ENCODE measurements at regions not wholly inside any gene's neighbourhood (a gene's known extent, or its start where the extent isn't known, plus 50 kb on each side); places are given as distances from the start of the nearest gene placed in this dataset.

- no peak for TF ChIP-seq CTCF (IDR thresholded peaks at IDR 0.05 in 4 of 5, conservative IDR thresholded peaks at IDR 0.05 in 1 of 5)
- no peak for TF ChIP-seq POLR2A (IDR thresholded peaks at IDR 0.05)
These were observed 127.0 kb upstream of the STMND1 start for GRCh38 chr6:16974704-16975359.
